HEK293T (cell line): ENCODE measurements at regions not wholly inside any gene's neighbourhood (a gene's known extent, or its start where the extent isn't known, plus 50 kb on each side); places are given as distances from the start of the nearest gene placed in this dataset.

ENCODE experiments used
- TARDBP ChIP-seq: fragments of 450-650 bp; IDR thresholded peaks from 2 replicates; pipeline ENCODE4 v1.6.1; 2016
- ZNF384 ChIP-seq: fragments of 450-650 bp; IDR thresholded peaks from 2 replicates; pipeline ENCODE4 v1.6.1; 2016

DNA sequence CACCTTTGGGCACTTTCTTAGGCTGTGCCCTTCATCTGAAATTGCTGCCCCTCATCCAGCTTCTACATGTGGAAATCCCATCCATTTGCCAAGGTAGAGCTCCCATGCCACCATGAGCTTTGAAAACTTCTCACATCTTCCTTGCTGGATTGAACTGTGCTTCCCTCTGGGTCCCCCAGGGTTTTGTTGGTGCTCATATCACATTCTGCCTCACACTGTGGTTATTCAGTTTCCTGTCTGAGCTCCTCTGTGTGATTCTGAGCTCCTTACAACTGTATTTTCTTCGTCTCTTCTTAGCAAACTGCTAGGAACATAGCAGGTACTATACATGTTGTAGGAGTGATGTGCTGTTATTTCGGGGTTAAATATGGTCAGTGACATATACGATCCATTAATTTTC, 74.9 kb upstream of the KL start:
- TF ChIP-seq TARDBP = no peak
- no peak for TF ChIP-seq ZNF384
